Naive thymus-derived CD8-positive, alpha-beta T cell (primary cell): ENCODE measurements at regions not wholly inside any gene's neighbourhood (a gene's known extent, or its start where the extent isn't known, plus 50 kb on each side); places are given as distances from the start of the nearest gene placed in this dataset.

ENCODE experiments used
- ATAC-seq, 2 donors: fragments of 150-1000 bp; cut with Tn5 transposase in 1 of 2; sonication (Bioruptor Pico), chemical (Tn5 transposase) in 1 of 2; 1 replicate in 1 of 2; 2 replicates in 1 of 2; pipeline ENCODE4 v1.10.0; 2021; ENCODE audit warnings: mild to moderate bottlenecking in 2 of 2, moderate library complexity in 2 of 2
- POLR2A ChIA-PET: fragments of 350-600 bp; sonication (Branson Sonifier 250); formaldehyde crosslinking; loops from one replicate; lab custom pipeline; 2021; ENCODE audit warnings: antibody characterized with exemption; lab: Charles Lee
- DNase-seq, 10 donors: peaks; one replicate each; pipeline versions ENCODE4 v3.0.0 to v3.0.0-alpha.2; 2020 to 2022
- H3K27ac Mint-ChIP-seq, 10 donors: one replicate each; pipeline ENCODE4 v1.8.0; 2020 to 2022; ENCODE audit warnings: mild to moderate bottlenecking in 10 of 10, mixed read lengths in 10 of 10, moderate library complexity in 4 of 10, inconsistent platforms in 1 of 10
- H3K27me3 Mint-ChIP-seq, 5 donors: one replicate each; pipeline ENCODE4 v1.8.0; 2021 to 2022; ENCODE audit warnings: mixed read lengths in 5 of 5
- H3K36me3 Mint-ChIP-seq, 3 donors: one replicate each; pipeline ENCODE4 v1.8.0; 2020 to 2022; ENCODE audit warnings: mixed read lengths in 3 of 3, mild to moderate bottlenecking in 2 of 3, inconsistent platforms in 1 of 3
- H3K4me1 Mint-ChIP-seq, 4 donors: one replicate each; pipeline ENCODE4 v1.8.0; 2021 to 2022; ENCODE audit warnings: mixed read lengths in 4 of 4
- H3K4me3 Mint-ChIP-seq, 10 donors: one replicate each; pipeline ENCODE4 v1.8.0; 2020 to 2022; ENCODE audit warnings: mild to moderate bottlenecking in 10 of 10, mixed read lengths in 10 of 10, moderate library complexity in 6 of 10, inconsistent platforms in 1 of 10
- H3K9me3 Mint-ChIP-seq, 9 donors: one replicate each; pipeline ENCODE4 v1.8.0; 2020 to 2022; ENCODE audit warnings: mixed read lengths in 9 of 9, mild to moderate bottlenecking in 3 of 9, inconsistent platforms in 1 of 9, moderate library complexity in 1 of 9

DNA sequence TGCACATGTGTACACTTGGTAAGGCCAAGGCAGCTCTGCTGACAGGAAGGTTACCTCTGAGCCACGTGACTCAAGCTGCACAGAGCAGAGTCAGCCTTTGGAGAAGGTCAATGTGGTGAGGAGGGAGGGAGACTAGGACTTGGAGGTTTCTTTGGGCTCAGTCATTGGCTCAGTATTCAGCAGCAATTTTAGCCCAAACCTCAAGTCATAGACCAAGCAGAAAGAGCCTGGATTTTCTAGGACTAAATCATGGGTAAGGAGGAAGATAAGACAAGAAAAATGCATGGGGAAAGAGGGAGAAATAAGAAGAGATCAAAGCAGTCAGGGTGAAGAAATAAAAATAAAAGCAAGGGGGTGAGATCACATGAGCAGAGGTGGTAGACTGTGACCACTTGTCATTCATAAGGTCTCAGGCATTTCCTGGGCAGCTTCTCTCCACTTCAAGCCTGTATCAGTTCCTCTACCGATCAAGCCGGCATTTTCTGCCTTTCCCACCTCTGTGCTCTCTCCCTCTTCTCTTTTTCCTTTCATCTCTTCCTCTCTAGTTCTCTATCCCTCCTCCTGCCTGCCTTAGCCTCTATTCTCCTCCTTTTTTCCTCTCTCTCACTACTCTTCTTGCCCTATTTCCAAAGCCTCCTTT is 51.7 kb upstream of the DUSP10 start:
- peak overlapping the region in 3 of 10 donors; percentile 3 to 46 (median 29) for H3K4me3 Mint-ChIP-seq

DNA sequence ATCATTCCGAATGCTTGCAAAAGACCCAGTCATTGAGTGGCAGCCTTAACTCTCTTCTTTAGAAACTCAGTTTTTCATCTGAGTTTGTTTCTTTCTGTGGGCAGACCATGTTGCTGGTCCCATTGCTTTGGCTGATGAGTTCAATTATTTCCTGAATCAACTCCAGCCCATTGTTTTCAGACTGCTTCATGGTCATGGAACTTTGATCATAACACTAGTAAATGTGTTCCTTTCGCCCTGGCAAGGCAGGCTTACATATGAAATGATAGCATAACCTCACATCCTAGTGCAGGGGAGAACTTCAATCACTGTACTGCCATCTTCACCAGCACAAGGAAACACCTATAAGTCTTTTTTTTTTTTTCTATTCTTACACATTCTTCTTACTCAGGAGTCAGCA is 50.0 kb upstream of the DUSP10 start:
- no peaks in the 10 kb centered on the region for H3K9me3 Mint-ChIP-seq
- H3K4me1 Mint-ChIP-seq: peaks cover 2 to 34% (median 10%) of the 10 kb centered on the region in 4 donors
- ATAC-seq (no peak), DNase-seq (no peak)
- no peaks in the 10 kb centered on the region for H3K36me3 Mint-ChIP-seq
- POLR2A ChIA-PET: no interaction called here
- no peaks in the 10 kb centered on the region for H3K27me3 Mint-ChIP-seq
- no peak overlapping the region for H3K4me3 Mint-ChIP-seq
- peak overlapping the region in 1 of 10 donors; percentile 1 for H3K27ac Mint-ChIP-seq

More for the DNA sequence above, 51.7 kb upstream of the DUSP10 start:
- Mint-ChIP-seq H3K9me3 (no peaks in the 10 kb centered on the region), H3K4me1 (peaks cover 2 to 34% (median 10%) of the 10 kb centered on the region in 4 donors), H3K36me3 (no peaks in the 10 kb centered on the region), H3K27me3 (no peaks in the 10 kb centered on the region), H3K27ac (peak overlapping the region in 5 of 10 donors; percentile 20 to 88 (median 86))
- peak in 2 of 10 donors; percentile 17 to 25 for DNase-seq
- ATAC-seq: peak in 1 of 2 donors; percentile 69
- POLR2A ChIA-PET: no interaction called here
